NT2/D1 (cell line): ENCODE measurements at regions not wholly inside any gene's neighbourhood (a gene's known extent, or its start where the extent isn't known, plus 50 kb on each side); places are given as distances from the start of the nearest gene placed in this dataset.

Experiments
- YY1 ChIP-seq: IDR thresholded peaks from 2 replicates; pipeline ENCODE4 v1.6.1; 2011; ENCODE audit not compliant: insufficient read length, insufficient read depth
- ZNF274 ChIP-seq: IDR thresholded peaks from 2 replicates; pipeline ENCODE4 v1.6.1; 2011; ENCODE audit warnings: mild to moderate bottlenecking, low read depth, low read length

GRCh38 chr3:13139471-13140065 is 66.3 kb upstream of the IQSEC1 start:
- TF ChIP-seq ZNF274, result no peak
- TF ChIP-seq YY1, result no peak
